ENCODE measurements at regions not wholly inside any gene's neighbourhood (a gene's known extent, or its start where the extent isn't known, plus 50 kb on each side); places are given as distances from the start of the nearest gene placed in this dataset.

DNA sequence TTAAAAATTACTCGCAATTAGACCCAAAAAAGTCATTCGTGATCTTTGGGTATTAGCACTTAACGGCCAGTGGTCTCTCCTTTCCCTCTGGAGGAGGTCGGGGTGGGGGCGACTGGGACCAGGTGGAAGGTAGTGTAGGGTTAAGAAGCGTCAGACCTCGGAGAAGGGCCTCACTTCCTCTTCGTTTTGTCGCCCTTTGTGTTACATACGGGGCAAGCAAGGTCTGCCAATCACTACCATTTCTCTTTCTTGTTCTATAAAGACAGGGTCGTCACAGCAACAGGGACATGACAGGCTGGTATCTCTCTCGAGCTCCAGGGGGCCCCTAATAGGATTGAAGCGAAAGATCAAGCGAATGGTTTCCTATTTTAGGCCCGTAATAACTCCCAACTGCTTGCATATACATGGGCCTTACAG, 136.6 kb downstream of the INSIG2 start:
- DNase-seq, result no peak

DNA sequence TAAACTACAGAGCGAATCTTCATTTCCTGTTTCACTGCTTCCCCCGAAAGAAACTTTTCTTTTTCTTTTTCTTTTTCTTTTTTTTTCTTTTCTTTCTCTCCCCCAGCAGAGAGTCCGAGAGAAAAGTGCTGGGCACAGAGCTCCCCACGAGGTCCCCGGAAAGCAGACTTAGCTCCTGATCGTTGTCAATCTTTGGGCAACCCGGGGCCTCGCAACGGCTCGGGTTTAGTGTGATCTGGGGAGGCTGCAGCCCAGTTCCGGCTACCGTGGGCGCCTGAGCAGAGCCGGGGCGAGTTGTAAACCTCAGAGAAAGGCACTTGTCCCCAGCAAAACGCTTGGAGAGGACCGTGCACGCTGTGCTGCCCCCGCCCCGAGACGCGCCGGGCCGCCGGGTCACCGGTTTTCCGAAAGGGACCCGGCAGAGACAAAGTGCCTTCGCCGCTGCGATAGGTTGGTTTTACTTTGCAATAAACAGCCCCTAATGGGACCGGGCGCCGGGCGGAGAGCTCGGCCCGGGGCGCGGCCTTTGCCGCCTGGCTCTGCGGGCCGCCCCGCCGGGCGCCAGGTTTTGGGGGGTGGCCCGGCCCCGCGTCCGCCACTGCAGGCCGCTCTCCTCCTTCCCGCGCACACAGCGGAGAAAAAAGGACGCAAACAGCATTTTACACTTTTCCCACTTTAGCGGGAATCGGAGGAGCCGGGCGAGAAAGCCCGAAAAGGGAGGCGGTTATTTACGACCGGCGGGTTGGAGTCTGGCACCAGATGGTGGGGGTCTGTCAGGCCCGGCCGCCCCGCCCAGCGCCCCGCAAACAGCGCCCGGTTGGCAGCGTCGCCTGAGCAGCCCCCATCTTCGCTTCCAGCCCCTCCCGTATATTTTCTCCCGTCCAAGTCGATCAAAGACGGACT, 136.0 kb downstream of the INSIG2 start:
- DNase-seq, result no peak

DNA sequence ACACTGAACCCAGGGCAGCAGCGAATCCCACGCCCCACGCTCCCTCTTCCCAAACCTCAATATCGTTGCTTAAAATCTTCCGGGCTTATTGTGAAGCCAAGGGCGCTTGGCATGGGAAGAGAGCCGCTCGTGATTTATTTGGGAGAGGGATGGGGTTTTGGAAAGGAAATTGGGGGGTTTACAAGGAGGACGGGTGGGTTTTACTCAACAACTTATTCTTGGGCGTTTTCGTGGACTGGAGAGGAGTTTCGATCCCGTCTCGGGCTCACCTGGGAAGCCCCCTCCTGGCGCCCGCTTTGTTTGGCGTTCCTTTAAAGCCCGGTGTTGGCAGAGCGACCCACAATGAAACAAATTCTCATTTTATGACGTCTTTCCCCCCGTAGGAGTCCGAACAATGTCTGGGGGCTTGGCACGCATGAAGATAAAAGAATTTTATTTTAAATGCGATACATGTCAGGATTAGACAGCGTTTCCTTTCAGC, 135.3 kb downstream of the INSIG2 start:
- no peak for DNase-seq

DNA sequence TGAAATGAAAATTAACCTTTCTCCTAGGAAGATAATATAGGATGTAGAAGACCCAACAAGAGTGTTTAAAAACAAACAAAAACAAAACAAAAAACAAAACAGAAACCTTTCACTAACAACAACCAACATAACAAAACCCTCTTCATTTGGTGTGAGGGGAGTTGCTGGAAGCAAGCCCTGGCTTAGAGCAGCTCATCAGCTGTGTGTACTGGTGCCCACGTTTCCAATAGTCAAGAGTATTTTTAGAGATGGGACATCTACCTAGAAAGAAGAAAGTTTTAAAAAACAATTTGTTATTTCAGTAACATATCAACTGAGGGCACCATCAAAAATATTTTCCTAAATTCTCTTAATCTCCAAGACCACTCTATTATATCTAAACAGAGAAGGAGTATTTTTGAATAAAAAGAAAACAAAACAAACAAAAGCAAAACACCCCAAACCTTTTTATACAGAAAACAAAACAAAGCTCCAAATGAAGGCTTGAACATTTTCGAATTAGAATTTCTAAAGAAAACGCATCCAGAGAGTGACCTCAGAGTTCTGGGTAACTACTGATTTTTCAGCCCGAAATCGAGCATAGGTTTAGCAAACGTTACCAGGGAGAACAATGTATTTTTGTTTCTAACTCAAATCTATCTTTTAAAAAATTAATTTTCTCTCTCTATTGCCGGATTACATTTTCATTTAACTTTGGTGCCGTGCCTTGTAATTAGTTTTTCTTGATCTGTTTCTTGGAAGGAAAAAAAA, 134.6 kb downstream of the INSIG2 start:
- no peak for DNase-seq

DNA sequence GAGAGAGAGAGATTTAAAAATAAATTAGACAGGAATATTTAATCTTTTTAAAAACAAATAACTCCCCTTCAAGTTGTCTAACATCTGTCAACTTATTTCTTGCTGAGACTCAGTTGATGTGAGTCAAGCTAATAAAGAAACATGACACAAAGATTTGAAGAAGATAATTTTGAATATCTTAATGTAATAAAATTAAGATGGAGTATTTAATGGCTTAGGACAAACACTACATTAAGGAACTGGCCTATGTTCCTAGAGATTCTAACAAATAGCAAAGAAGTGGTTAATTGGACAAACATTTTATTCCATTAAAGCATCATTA, 134.0 kb downstream of the INSIG2 start:
- DNase-seq, result no peak

DNA sequence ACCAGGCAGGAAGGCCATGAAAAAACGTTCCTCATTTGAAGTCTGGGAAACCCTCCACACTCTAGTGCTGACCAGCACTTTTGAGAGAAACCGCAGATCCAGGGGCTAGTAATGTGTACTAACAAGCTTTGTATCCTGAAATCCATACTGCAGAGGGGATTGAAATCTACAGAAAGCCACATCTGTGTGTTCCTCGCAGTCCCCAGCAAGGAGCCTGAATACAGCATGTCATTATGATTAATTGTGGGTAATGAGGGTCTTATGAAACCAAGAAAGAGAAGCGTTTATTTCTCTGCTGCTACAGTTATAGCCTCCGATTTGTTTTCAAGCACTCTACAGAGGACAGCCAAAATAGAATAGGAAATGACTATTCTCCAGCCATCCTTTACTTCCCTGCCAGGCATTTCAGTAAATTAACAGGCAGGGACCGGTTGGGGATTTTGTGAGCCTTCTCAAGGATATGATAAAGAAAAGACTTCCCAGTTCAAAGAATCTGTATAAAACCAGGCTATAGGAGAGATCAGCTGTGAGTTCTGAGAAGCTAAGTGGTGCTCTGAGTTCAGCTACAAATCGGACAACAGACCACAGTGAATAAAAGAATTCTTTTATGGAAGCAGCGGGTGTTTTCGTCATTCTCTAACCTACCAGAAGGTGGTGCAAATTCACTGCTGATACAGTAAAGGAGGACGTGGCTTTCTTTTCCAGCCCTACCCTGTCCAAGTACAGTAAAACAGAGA, 133.4 kb downstream of the INSIG2 start:
- DNase-seq, result peak; percentile 28

DNA sequence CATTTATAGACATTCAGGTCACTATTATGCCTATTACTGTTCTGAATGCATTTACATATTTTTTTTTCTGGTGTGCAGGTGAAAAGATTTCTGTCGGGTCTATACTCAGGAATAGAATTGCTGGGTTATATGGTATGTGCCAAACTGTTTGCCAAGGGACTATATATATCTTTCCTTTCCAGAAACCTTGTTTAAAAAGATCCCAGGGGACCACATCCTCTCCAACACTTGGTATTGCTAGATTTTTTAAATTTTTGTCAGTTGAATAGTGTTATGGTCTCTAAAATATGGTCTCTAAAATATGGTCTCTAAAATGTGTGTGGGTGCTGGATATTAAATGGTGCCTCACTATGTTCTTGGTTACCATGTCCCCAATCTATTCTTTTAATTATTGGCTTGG, 131.3 kb downstream of the INSIG2 start:
- no peak for DNase-seq

DNA sequence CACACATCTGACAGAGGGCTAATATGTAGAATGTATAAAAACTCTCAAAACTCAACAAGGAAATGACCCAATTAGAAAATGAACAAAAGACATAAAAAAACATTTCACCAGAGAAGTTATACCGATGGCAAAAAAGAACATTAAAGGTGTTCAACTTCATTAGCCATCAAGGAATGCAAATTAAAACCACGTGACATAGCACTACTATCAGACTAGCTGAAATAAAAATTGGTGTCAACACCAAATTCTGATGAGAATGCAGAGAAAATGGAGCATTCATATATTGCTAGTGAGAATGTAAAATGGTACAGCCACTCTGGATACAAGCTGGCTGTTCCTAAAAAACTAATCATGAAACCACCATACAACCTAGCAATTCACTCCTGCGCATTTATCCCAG, 128.0 kb downstream of the INSIG2 start:
- no peak for DNase-seq

DNA sequence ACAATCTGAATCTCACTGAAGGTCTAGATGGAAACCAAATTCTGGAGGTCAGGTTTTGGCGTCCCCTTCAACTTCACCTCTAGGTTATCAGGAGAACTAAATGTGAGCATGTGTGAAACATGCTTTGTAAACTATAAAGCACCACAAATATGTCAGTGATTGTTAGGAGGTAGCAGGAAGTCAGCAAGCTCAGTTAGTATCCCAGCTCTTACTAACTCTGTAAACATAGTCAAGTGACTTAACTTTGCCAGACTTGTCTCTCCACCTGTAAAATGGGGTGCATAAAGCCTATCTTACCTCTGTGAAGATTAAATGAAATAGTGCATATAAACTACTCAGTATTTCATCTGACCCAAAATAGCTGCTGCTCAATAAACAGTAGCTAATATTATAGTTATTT, 121.5 kb downstream of the INSIG2 start:
- no peak for DNase-seq

DNA sequence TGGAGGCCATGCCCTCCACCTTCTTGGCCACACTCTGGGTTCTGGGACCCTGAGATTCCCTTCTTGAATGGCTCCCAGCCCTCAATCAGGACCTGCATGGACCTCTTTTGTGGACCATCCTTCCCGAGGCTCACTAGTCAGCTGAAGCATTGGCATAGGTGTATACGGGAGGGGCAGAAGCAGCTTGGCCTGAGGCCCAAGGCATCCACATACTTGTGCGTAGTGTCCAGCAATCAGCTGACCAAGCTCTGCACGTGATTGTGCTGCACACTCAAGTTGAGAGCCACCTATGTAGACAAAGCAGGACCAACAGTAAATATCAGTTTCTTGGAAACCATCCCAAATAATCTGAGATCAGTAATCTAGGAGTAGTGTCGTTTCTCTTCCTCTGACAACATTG, 119.6 kb downstream of the INSIG2 start:
- no peak for DNase-seq

DNA sequence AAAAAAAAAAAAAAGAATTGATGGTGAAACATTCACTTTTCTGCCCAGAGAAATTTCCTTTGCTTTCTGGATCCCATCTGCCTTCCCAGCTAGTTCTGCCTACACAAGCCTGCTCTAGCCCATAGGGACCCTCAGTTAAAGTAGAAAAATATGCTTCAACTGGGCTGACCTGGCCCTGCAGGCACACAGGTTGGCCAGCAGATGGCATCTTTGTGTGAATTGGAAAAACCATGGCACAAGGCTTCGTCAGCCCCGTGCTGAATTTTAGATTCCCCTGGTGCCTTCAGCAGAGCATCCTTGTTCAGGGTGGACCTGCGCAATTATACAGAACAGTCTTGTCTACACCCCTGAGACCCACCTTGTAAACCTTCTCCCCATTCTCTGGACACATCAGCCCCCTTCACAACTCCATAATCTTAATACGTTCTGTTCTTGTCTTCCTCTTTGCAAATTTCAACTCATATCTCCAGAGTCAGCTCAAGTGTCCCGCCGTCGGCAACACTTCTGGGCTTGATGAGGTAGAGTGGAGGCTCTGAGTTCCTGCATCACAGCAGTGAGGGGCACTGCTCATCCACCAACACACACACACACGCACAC, 114.5 kb downstream of the INSIG2 start:
- peak; percentile 42 for DNase-seq

DNA sequence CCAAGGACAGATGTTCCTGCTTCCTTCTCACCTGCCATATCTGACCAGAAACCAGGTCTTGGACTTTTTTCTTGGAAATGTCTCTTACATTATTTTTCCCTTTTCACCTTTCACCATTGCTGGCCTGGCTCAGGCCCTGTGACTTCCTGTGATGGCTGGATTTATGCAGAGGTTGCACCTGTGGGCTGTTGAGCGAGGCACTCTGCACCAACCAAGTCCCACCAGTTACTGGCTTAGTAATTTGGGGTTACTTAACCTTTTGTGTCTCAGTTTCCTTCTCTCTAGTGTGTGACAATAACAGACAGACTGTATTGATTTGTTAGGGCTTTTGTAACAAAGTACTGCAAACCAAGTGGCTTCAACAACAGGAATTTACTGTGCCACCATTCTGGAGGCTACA, 110.0 kb downstream of the INSIG2 start:
- no peak for DNase-seq

DNA sequence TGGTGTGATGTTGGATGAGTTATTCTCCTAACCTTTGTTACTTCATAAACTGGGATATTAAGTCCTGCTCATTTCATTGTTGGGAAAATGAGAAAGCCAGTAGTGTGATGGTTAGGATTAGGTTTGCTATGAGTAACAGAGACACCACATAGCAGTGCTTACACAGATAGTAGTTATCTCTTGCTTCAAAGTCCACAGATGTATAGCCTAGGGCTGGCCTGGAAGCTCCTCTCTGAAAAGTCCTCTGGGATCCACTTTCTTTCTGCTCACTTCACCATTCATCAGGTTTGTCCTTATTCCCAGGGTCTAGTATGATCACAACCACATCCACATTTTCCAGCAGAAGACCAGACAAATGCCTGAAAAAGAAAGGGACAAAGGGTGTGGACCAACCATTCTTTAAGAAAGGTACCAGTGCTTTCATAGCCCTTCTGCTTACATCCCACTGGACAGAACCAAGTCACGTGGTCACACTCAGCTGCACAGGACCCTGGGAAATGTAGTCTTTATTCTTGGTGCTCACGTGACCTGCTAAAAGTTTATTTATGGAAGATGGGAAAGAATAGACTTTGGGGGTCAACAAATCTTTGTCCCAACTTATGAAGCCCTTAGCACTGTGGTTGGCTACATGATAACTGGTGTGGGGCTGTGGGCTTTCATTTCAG, 108.9 kb downstream of the INSIG2 start:
- DNase-seq, result no peak

DNA sequence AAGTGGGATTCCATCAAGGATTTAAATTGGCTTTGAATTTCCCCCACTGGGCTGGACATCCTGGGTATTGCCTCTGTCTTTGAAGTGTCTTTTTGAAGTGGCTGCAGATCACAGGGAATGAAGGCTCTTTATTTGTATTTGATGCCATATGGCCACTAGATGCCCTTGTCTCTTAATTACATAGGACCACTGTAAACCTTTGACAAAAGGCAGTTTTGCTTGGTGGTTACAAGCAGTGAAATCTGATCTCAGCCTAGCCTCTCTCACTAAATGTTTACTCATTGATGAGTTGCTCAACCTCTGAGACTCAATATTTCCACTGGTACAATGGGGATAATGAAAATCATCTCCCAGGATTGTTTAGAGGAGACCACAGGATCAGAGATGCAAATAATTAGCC, 102.2 kb downstream of the INSIG2 start:
- no peak for DNase-seq

DNA sequence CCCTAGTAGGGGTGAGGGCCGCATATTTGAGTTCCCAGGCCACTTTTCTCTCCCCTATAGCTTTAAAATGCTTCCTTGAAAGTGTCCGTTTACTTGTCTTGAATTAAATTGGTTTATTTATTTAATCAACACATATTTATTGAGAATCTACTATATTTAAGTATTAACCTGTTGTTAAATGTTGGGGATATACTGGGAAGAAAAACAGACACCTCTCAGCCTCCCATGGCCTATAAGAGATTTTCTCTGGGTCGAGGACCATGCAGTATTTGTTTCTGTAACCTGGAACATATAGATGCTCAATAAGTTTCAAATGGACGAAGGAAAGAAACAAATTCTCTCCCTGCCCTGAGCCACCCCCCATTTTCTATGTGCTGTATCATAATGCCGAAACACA, 98.6 kb downstream of the INSIG2 start:
- DNase-seq, result no peak

DNA sequence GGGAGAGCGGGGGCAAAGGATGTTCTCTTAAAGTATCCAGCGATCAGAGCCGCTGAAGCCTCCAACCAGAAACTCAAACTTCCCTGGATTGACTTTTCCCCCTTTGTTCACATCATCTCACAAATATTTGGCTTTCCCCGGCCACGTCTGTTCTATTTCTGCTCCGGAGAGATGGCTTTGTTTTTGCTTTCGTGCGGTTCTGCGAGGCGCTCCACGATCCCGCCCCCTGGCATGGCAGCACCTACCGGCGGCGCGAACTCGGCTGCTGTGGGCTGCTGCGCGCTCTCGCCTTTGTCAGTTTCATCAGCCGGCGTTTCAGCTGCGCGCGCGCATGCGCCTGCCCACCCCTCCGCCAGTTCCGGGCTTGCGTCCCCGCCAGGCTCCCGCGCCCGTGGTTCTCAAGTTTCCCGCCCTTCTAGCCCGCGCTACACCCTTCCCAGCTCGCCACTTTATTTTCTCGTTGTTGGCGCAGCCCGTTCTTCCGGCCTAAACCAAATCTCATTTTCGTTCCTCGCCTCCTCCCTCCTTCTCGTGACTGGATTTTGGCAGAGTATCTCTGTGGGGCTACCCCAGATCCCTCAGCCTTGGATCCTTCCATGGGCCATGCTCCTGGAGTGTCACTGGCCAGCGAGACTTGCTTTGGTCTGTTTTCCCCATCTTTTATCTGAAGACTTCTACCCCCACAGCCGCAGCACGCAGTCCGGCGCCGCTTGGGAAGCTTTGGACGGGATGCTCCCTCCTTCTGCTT, 98.0 kb downstream of the INSIG2 start:
- DNase-seq, result peak; percentile 80

DNA sequence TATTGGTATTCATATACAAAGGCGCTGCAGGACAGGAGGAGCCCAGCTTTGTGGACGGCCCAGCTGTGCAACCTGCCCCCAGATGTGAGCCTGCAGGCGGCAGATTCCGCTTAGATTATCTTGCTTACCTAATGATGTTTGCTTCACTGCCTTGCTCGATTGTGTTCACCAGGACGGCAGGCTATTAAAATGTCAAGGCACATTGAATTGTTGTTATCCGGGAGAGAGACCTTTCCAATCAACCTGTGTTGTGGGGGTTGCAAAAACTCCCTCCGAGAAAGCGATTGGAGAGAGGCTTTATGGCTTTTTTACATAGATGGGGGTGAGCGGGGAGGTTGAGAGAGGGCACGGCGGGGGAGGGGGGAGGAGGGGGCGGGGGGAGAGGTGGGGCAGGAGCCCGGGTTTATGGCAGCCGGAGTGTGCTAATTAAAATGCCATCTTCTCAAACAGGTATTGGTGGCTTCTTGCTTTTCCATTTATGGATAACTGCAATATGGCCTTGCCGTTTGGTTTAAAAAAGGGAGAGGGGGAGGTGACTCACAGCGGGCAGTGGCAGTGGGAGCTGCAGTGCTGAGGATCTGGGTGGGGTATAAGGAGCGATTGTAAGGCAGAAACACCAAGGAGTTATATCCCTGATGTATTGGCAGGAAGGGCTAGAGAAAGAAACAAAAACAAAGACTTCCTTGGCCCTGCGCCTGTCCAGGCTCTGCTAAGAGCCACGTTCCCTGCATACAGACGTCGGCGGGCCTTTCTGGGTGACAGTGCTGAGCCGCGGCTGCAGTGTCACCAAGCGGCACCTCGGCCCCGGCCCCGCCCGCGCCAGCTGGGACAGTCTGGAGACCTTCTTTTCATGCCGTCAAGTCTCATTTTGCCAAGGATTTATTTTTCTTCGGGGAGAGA, 97.2 kb downstream of the INSIG2 start:
- peak; percentile 21 for DNase-seq

DNA sequence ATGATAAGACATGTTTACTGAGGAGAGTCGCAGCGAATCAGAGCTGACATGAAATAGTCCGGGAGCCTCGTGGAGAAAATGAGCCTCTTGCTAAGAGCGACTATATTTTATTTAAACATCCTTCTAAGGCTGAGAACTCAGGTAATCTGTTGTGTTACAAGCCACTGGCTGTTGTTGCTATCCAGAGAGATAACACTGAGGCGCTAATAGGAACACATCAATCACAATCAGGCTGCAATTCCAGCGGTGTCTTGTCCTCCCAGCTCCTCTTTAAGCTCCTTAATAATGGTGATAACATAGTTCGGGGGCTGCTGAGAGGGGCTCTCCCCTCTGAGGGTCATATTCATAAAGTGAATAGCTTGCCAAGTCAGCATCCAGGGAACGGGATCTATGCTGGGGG, 95.1 kb downstream of the INSIG2 start:
- no peak for DNase-seq

DNA sequence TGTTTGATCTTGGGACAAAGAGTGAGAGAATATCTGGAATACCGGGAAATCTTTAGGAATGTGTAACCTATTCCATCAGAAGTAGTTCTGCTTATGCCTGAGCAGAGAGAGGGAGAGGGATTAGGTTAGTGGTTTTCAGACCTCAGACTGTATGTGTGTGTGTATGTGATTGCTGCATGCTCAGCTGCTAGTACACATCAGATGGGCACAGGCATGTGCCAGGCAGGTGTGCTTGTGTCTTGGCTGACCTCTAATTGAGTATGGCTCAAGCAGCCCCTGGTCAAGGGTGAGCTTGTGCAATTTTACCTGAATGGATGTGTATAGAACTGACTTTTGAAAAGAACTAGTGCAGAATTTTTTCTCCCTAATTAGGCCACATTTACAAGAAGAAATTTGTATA, 91.2 kb downstream of the INSIG2 start:
- DNase-seq, result no peak

DNA sequence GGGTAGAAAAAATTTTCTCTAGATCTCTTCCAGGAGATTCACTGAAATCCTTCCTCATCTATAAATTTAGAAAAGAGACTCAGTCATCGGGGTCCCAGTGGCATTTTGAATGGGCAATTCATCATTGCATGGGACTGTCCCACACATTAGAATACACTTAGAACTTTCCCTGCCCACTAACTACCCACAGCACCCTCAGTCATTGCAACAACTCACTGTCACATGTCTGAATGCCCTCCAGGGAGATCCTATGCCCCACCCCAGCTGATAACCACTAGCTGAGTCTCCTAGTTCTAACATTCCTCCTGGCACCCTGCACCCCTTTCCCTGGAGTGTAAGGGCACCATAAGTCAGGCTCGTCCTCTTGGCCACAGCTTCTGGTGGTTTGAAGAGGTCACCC, 89.6 kb downstream of the INSIG2 start:
- no peak for DNase-seq

DNA sequence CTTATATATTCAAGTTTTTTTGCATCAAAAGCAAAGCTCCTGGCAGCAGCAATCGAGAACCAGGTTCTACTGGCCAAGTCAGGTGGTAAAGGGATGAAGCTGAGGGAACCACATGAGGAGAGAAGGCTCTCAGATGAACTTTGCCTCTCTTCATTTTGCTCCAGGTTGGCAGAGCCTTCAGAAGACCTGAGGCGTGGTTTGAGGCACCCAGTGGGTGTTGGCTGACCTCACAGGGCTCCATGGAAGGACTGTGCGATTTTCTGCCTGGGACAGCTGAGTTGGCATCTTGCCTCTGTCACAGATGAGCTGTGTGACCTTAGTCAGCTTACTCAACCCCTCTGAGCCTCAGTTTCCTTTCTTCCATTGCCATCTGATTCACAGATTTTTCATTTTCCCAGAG, 89.0 kb downstream of the INSIG2 start:
- no peak for DNase-seq
